DOHH2 (cell line): ENCODE measurements at regions not wholly inside any gene's neighbourhood (a gene's known extent, or its start where the extent isn't known, plus 50 kb on each side); places are given as distances from the start of the nearest gene placed in this dataset.

Experiments used
- H3F3A ChIP-seq: fragments of 200-600 bp; sonication (generic), shearing (Covaris generic); 2 replicates; pipeline ENCODE4 v1.6.0; 2016; ENCODE audit warnings: antibody characterized with exemption, mild to moderate bottlenecking; ENCODE audit not compliant: control insufficient read depth, insufficient read depth
- H3K27ac ChIP-seq: fragments of 200-600 bp; sonication (generic); 2 replicates; pipeline ENCODE4 v1.5.1; 2014; ENCODE audit warnings: low read depth, mild to moderate bottlenecking, low read length, moderate library complexity
- H3K27me3 ChIP-seq: fragments of 200-600 bp; sonication (generic); 2 replicates; pipeline ENCODE4 v1.6.1; 2014; ENCODE audit warnings: mild to moderate bottlenecking, low read length, mixed read lengths; ENCODE audit not compliant: control insufficient read depth
- H3K36me3 ChIP-seq: fragments of 200-600 bp; sonication (generic); 2 replicates; pipeline ENCODE4 v1.6.1; 2014; ENCODE audit warnings: mild to moderate bottlenecking, low read length, moderate library complexity, mixed read lengths; ENCODE audit not compliant: control insufficient read depth
- H3K4me1 ChIP-seq: fragments of 200-600 bp; sonication (generic); 2 replicates; pipeline ENCODE4 v1.6.1; 2014; ENCODE audit warnings: mild to moderate bottlenecking, low read length, mixed read lengths; ENCODE audit not compliant: control insufficient read depth
- H3K4me2 ChIP-seq: fragments of 200-600 bp; sonication (generic); 2 replicates; pipeline ENCODE4 v1.6.0; 2014; ENCODE audit warnings: mild to moderate bottlenecking, low read length, moderate library complexity
- H3K4me3 ChIP-seq: fragments of 200-600 bp; sonication (generic); 2 replicates; pipeline ENCODE4 v1.5.1; 2014; ENCODE audit warnings: mild to moderate bottlenecking, low read length, mixed read lengths
- H3K79me2 ChIP-seq: fragments of 200-600 bp; sonication (generic); 2 replicates; pipeline ENCODE4 v1.6.1; 2014; ENCODE audit warnings: mild to moderate bottlenecking, low read length, mixed read lengths; ENCODE audit not compliant: control insufficient read depth
- H3K9me2 ChIP-seq: fragments of 200-600 bp; sonication (generic); replicated peaks from 2 replicates; pipeline ENCODE4 v1.6.1; 2014; ENCODE audit warnings: mild to moderate bottlenecking, low read length, mixed read lengths; ENCODE audit not compliant: control insufficient read depth
- H3K9me3 ChIP-seq: fragments of 200-600 bp; sonication (generic); 2 replicates; pipeline ENCODE4 v1.6.1; 2014; ENCODE audit warnings: antibody characterized with exemption, low read length, mixed read lengths; ENCODE audit not compliant: control insufficient read depth, insufficient read depth
- H4K20me1 ChIP-seq: fragments of 200-600 bp; sonication (generic); 2 replicates; pipeline ENCODE4 v1.6.0; 2014; ENCODE audit warnings: low read depth, mild to moderate bottlenecking, antibody characterized with exemption, low read length, moderate library complexity; ENCODE audit not compliant: control insufficient read depth, insufficient read depth
- CTCF ChIP-seq: fragments of 200-600 bp; sonication (generic); IDR thresholded peaks from one replicate; pipeline ENCODE4 v1.5.1; 2014; ENCODE audit warnings: antibody characterized with exemption, mild to moderate bottlenecking, low read depth, low read length; ENCODE audit not compliant: poor library complexity, severe bottlenecking
- EZH2phosphoT487 ChIP-seq: fragments of 200-600 bp; sonication (generic); IDR thresholded peaks from 2 replicates; pipeline ENCODE4 v1.6.1; 2017; ENCODE audit warnings: borderline replicate concordance, mild to moderate bottlenecking, antibody characterized with exemption, low read length, moderate library complexity, mixed read lengths

GRCh38 chr21:23384679-23385078, 2222.6 kb downstream of the MRPL39 start:
- TF ChIP-seq CTCF: no peak
- TF ChIP-seq EZH2phosphoT487: no peak
- Histone ChIP-seq H3K9me2 (no peaks in the 10 kb centered on the region), H3K4me3 (no peak overlapping the region), H3K4me1 (no peaks in the 10 kb centered on the region), H3K36me3 (no peaks in the 10 kb centered on the region), H3F3A (no peaks in the 10 kb centered on the region), H3K9me3 (no peaks in the 10 kb centered on the region), H3K4me2 (no peak overlapping the region), H4K20me1 (no peaks in the 10 kb centered on the region), H3K79me2 (no peaks in the 10 kb centered on the region), H3K27me3 (no peaks in the 10 kb centered on the region), H3K27ac (no peak overlapping the region)

GRCh38 chr21:23374155-23374554, 2233.1 kb downstream of the MRPL39 start:
- H3K9me3 ChIP-seq: peaks cover 3% of the 10 kb centered on the region; the same call in 1 of the 2 replicates
- no peaks in the 10 kb centered on the region for H3K4me1 ChIP-seq
- H3K27me3 ChIP-seq: no peaks in the 10 kb centered on the region
- TF ChIP-seq CTCF (no peak), EZH2phosphoT487 (no peak)
- no peak overlapping the region for H3K27ac ChIP-seq
- no peaks in the 10 kb centered on the region for H3K9me2 ChIP-seq
- no peaks in the 10 kb centered on the region for H3K36me3 ChIP-seq
- no peak overlapping the region for H3K4me3 ChIP-seq
- H3K79me2 ChIP-seq: no peaks in the 10 kb centered on the region
- H3F3A ChIP-seq: no peaks in the 10 kb centered on the region
- H3K4me2 ChIP-seq: no peak overlapping the region
- H4K20me1 ChIP-seq: no peaks in the 10 kb centered on the region

GRCh38 chr21:23356905-23357304, 2250.4 kb downstream of the MRPL39 start:
- no peaks in the 10 kb centered on the region for H3K9me2 ChIP-seq
- no peaks in the 10 kb centered on the region for H3K79me2 ChIP-seq
- H3K36me3 ChIP-seq: no peaks in the 10 kb centered on the region
- H3K4me3 ChIP-seq: no peak overlapping the region
- no peaks in the 10 kb centered on the region for H3K27me3 ChIP-seq
- no peak overlapping the region for H3K4me2 ChIP-seq
- H3F3A ChIP-seq: no peaks in the 10 kb centered on the region
- no peak overlapping the region for H3K27ac ChIP-seq
- no peaks in the 10 kb centered on the region for H3K4me1 ChIP-seq
- no peaks in the 10 kb centered on the region for H4K20me1 ChIP-seq
- TF ChIP-seq EZH2phosphoT487: no peak
- TF ChIP-seq CTCF: no peak
- peaks cover 3% of the 10 kb centered on the region; the same call in 1 of the 2 replicates for H3K9me3 ChIP-seq

- H3K36me3 ChIP-seq: no peaks in the 10 kb centered on the region
- TF ChIP-seq EZH2phosphoT487 (no peak), CTCF (no peak)
- no peak overlapping the region for H3K4me3 ChIP-seq
- H3K27me3 ChIP-seq: no peaks in the 10 kb centered on the region
- no peaks in the 10 kb centered on the region for H3K4me1 ChIP-seq
- no peaks in the 10 kb centered on the region for H3K9me3 ChIP-seq
- H3K9me2 ChIP-seq: no peaks in the 10 kb centered on the region
- H3K79me2 ChIP-seq: no peaks in the 10 kb centered on the region
- H4K20me1 ChIP-seq: no peaks in the 10 kb centered on the region
- no peak overlapping the region for H3K27ac ChIP-seq
- no peaks in the 10 kb centered on the region for H3F3A ChIP-seq
- no peak overlapping the region for H3K4me2 ChIP-seq
Observed at GRCh38 chr21:23316190-23316589, 2291.1 kb downstream of the MRPL39 start.
